NT2/D1 (cell line): ENCODE measurements at regions not wholly inside any gene's neighbourhood (a gene's known extent, or its start where the extent isn't known, plus 50 kb on each side); places are given as distances from the start of the nearest gene placed in this dataset.
"Not testable (repeated sequence)": the region's sequence is repeated elsewhere in the genome, so short reads cannot be mapped to it uniquely, and the experiment has no call there.

Source experiments
- DNase-seq: peaks from one replicate; pipeline ENCODE4 v3.0.0-alpha.2; 2011; ENCODE audit warnings: low read depth, low spot score
- H3K27me3 ChIP-seq: 2 replicates; pipeline ENCODE4 v1.6.0; 2011; ENCODE audit warnings: mild to moderate bottlenecking; ENCODE audit not compliant: insufficient read length, insufficient read depth
- H3K36me3 ChIP-seq: 2 replicates; pipeline ENCODE4 v1.6.1; 2011; ENCODE audit warnings: mild to moderate bottlenecking, low read length, mixed read lengths; ENCODE audit not compliant: insufficient read depth, insufficient read length
- H3K4me1 ChIP-seq: 2 replicates; pipeline ENCODE4 v1.5.1; 2011; ENCODE audit not compliant: insufficient read depth, insufficient read length
- H3K4me3 ChIP-seq: 2 replicates; pipeline ENCODE4 v1.5.1; 2011; ENCODE audit warnings: low read depth; ENCODE audit not compliant: insufficient read length
- H3K9ac ChIP-seq: 2 replicates; pipeline ENCODE4 v1.6.0; 2011; ENCODE audit warnings: low read depth; ENCODE audit not compliant: insufficient read length
- H3K9me3 ChIP-seq: 2 replicates; pipeline ENCODE4 v1.5.1; 2011; ENCODE audit warnings: mild to moderate bottlenecking, low read length; ENCODE audit not compliant: insufficient read depth
- SUZ12 ChIP-seq: IDR thresholded peaks from 2 replicates; pipeline ENCODE4 v1.6.1; 2011; ENCODE audit not compliant: insufficient read length, insufficient read depth; ENCODE audit errors: extremely low read depth
- YY1 ChIP-seq: IDR thresholded peaks from 2 replicates; pipeline ENCODE4 v1.6.1; 2011; ENCODE audit not compliant: insufficient read length, insufficient read depth
- ZNF274 ChIP-seq: IDR thresholded peaks from 2 replicates; pipeline ENCODE4 v1.6.1; 2011; ENCODE audit warnings: mild to moderate bottlenecking, low read depth, low read length

- Histone ChIP-seq H3K4me1 (no peaks in the 10 kb centered on the region), H3K9ac (no peak overlapping the region), H3K36me3 (no peaks in the 10 kb centered on the region), H3K27me3 (no peaks in the 10 kb centered on the region), H3K4me3 (no peak overlapping the region), H3K9me3 (no peaks in the 10 kb centered on the region)
- TF ChIP-seq SUZ12 (no peak), ZNF274 (no peak), YY1 (no peak)
- DNase-seq, result no peak
These were observed 201.3 kb upstream of the OR13F1 start for GRCh38 chr9:104302775-104303174.

GRCh38 chr9:104304925-104305324 is 199.1 kb upstream of the OR13F1 start:
- H3K27me3 ChIP-seq, result no peaks in the 10 kb centered on the region
- DNase-seq, result peak; percentile 11
- no peaks in the 10 kb centered on the region for H3K9me3 ChIP-seq
- H3K36me3 ChIP-seq, result no peaks in the 10 kb centered on the region
- H3K4me1 ChIP-seq, result no peaks in the 10 kb centered on the region
- TF ChIP-seq YY1 (no peak), ZNF274 (no peak), SUZ12 (no peak)
- H3K4me3 ChIP-seq, result no peak overlapping the region
- H3K9ac ChIP-seq, result no peak overlapping the region

- Histone ChIP-seq H3K9me3 (no peaks in the 10 kb centered on the region; the same call in 1 of the 2 replicates), H3K4me1 (no peaks in the 10 kb centered on the region), H3K27me3 (no peaks in the 10 kb centered on the region), H3K4me3 (no peak overlapping the region), H3K36me3 (no peaks in the 10 kb centered on the region), H3K9ac (no peak overlapping the region)
- no peak for DNase-seq
- TF ChIP-seq YY1, result no peak
- TF ChIP-seq ZNF274, result no peak
- TF ChIP-seq SUZ12, result no peak
These were observed 190.5 kb upstream of the OR13F1 start for GRCh38 chr9:104313396-104314110.

- not testable (repeated sequence) for H3K4me3 ChIP-seq, H3K4me1 ChIP-seq, DNase-seq, H3K36me3 ChIP-seq, H3K9ac ChIP-seq, H3K27me3 ChIP-seq, H3K9me3 ChIP-seq
These were observed 187.7 kb upstream of the OR13F1 start for GRCh38 chr9:104316201-104317009.

- TF ChIP-seq ZNF274 (no peak), SUZ12 (no peak), YY1 (no peak)
- H3K4me1 ChIP-seq, result no peaks in the 10 kb centered on the region
- DNase-seq, result no peak
These were observed 184.9 kb upstream of the OR13F1 start for GRCh38 chr9:104319198-104319597.

GRCh38 chr9:104319685-104320084 is 184.4 kb upstream of the OR13F1 start:
- no peak for DNase-seq

More at GRCh38 chr9:104319198-104319597, 184.9 kb upstream of the OR13F1 start:
- Histone ChIP-seq H3K27me3 (no peaks in the 10 kb centered on the region), H3K4me3 (no peak overlapping the region), H3K9ac (no peak overlapping the region), H3K9me3 (no peaks in the 10 kb centered on the region; the same call in 1 of the 2 replicates), H3K36me3 (no peaks in the 10 kb centered on the region)

GRCh38 chr9:104322596-104322995 is 181.5 kb upstream of the OR13F1 start:
- no peak overlapping the region for H3K9ac ChIP-seq
- no peaks in the 10 kb centered on the region for H3K4me1 ChIP-seq
- no peak for TF ChIP-seq YY1
- TF ChIP-seq ZNF274, result no peak
- no peak for TF ChIP-seq SUZ12
- H3K4me3 ChIP-seq, result no peak overlapping the region
- no peaks in the 10 kb centered on the region for H3K36me3 ChIP-seq
- DNase-seq, result no peak
- H3K27me3 ChIP-seq, result no peaks in the 10 kb centered on the region
- H3K9me3 ChIP-seq, result no peaks in the 10 kb centered on the region

More at GRCh38 chr9:104319685-104320084, 184.4 kb upstream of the OR13F1 start:
- Histone ChIP-seq H3K4me1 (no peaks in the 10 kb centered on the region), H3K36me3 (no peaks in the 10 kb centered on the region), H3K4me3 (no peak overlapping the region), H3K9ac (no peak overlapping the region), H3K27me3 (no peaks in the 10 kb centered on the region), H3K9me3 (no peaks in the 10 kb centered on the region; the same call in 1 of the 2 replicates)
- TF ChIP-seq YY1 (no peak), ZNF274 (no peak), SUZ12 (no peak)

- H3K9me3 ChIP-seq, H3K4me1 ChIP-seq, DNase-seq, H3K36me3 ChIP-seq, H3K27me3 ChIP-seq, H3K9ac ChIP-seq, H3K4me3 ChIP-seq: not testable (repeated sequence)
These were observed 179.9 kb upstream of the OR13F1 start for GRCh38 chr9:104323967-104324694.
